Natural killer cell treated with Interleukin-12 subunit alpha and Interleukin-12 subunit beta and Interleukin-15 and Interleukin-18, amount 100 ng/mL, for 72 hours (primary cell): ENCODE measurements at regions not wholly inside any gene's neighbourhood (a gene's known extent, or its start where the extent isn't known, plus 50 kb on each side); places are given as distances from the start of the nearest gene placed in this dataset.
"Not testable (repeated sequence)": the region's sequence is repeated elsewhere in the genome, so short reads cannot be mapped to it uniquely, and the experiment has no call there.

Experiments used
- ATAC-seq, 2 donors: fragments of 150-1000 bp; cut with Tn5 transposase in 1 of 2; sonication (Bioruptor Pico), chemical (Tn5 transposase) in 1 of 2; 2 replicates each; pipeline ENCODE4 v1.10.0; 2021
- DNase-seq: peaks from one replicate; pipeline ENCODE4 v3.0.0; 2022; ENCODE audit warnings: low spot score
- H3K27ac Mint-ChIP-seq, 2 donors: 1 replicate in 1 of 2; 2 replicates in 1 of 2; pipeline ENCODE4 v1.8.0; 2022; ENCODE audit warnings: mixed read lengths in 2 of 2, mild to moderate bottlenecking in 1 of 2, moderate library complexity in 1 of 2
- H3K27me3 Mint-ChIP-seq, 2 donors: 1 replicate in 1 of 2; 2 replicates in 1 of 2; pipeline ENCODE4 v1.8.0; 2022; ENCODE audit warnings: mixed read lengths in 2 of 2
- H3K36me3 Mint-ChIP-seq: one replicate; pipeline ENCODE4 v1.8.0; 2022; ENCODE audit warnings: mixed read lengths
- H3K4me1 Mint-ChIP-seq, 2 donors: 1 replicate in 1 of 2; 2 replicates in 1 of 2; pipeline ENCODE4 v1.8.0; 2022; ENCODE audit warnings: low read depth in 2 of 2, mixed read lengths in 2 of 2, mild to moderate bottlenecking in 1 of 2
- H3K4me3 Mint-ChIP-seq: one replicate; pipeline ENCODE4 v1.8.0; 2022; ENCODE audit warnings: mixed read lengths
- H3K9me3 Mint-ChIP-seq: 2 replicates; pipeline ENCODE4 v1.8.0; 2022; ENCODE audit warnings: mixed read lengths

GRCh38 chr2:175777337-175777736 is 224.7 kb downstream of the LNPK start:
- not testable (repeated sequence) for H3K27ac Mint-ChIP-seq, H3K4me1 Mint-ChIP-seq, H3K4me3 Mint-ChIP-seq, ATAC-seq, H3K36me3 Mint-ChIP-seq, DNase-seq, H3K9me3 Mint-ChIP-seq
- H3K27me3 Mint-ChIP-seq = peaks cover 3 to 15% of the 10 kb centered on the region in 2 donors

- Mint-ChIP-seq H3K9me3 (peaks cover 3% of the 10 kb centered on the region), H3K36me3 (no peaks in the 10 kb centered on the region), H3K27me3 (peaks cover 2 to 6% of the 10 kb centered on the region in 2 donors), H3K4me1 (no peaks in the 10 kb centered on the region), H3K27ac (no peak overlapping the region), H3K4me3 (no peak overlapping the region)
- DNase-seq (no peak), ATAC-seq (no peak)
Observed at GRCh38 chr2:175769200-175769599, 232.9 kb downstream of the LNPK start.

DNA sequence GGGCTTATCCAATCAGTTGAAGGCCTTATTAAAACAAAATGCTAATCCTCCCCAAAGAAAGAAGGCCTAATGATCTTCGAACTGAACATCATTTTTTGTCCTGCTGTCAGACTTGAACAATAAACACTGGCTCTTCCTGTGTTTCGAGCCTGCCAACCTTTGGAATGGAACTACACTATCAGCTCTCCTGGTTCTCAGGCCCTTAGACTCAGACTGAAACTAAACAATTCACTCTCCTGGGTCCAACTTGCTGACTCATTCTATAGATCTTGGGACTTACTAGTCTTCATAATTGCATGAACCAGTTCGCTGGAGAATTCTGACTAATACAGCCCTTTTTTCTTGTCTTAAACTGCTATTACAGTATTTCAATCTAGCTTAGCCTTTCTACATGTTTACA is 235.2 kb downstream of the LNPK start:
- no peaks in the 10 kb centered on the region for H3K9me3 Mint-ChIP-seq
- H3K4me3 Mint-ChIP-seq = no peak overlapping the region
- H3K4me1 Mint-ChIP-seq = no peaks in the 10 kb centered on the region
- DNase-seq (no peak), ATAC-seq (no peak)
- no peaks in the 10 kb centered on the region for H3K27me3 Mint-ChIP-seq
- no peak overlapping the region for H3K27ac Mint-ChIP-seq
- H3K36me3 Mint-ChIP-seq = no peaks in the 10 kb centered on the region

DNA sequence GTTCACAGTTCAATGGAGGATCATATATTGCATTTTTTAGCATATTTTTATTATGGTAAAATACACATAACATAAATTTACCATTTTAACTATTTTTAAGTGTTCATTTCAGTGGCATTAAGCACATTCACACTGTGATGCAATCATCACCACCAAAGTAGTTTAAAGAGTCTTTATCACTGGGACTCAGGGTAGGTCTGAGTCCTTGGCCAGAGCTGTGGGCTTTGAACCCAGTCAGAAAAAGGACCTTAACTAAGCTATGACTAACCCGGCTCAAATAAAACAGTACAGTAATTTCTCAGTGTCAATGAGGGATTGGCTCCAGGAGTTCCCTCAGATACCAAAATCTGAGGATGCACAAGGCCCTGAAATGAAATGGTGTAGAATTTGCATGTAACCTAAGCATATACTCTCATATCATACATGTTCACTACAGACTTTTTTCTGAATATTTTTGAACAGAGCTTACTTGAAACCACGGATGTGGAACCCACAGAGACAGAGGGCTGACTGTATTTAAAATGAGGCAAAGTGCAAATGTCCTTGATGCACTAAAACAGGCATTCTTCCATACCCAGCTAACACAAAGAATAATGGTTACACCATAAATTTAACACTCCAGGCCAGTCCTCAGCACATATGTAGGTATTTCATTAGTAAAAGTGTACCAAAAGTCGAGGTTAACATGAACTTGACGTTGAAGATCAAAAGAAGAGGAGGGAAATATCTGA is 246.2 kb downstream of the LNPK start:
- DNase-seq = no peak
- ATAC-seq = no peak

DNA sequence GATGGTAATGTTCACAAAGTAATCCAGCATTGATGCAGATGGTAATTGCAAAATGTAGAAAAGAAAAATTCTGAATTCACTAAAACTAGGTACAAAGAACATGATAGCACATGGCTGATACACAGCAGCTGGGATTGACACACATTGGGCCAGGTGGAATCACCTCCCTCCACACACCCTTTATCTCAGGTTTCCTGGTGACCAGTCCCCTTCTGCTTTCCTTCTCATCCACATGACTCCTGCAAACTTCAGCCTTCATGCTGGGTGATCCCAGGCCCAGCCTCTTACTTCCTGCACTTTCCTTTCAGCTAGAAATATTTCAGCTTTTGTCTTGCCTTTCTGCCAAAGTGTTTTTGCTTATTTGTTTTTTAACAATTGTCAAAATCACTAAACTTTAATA is 246.9 kb downstream of the LNPK start:
- DNase-seq = no peak
- ATAC-seq = no peak
- Mint-ChIP-seq H3K4me1 (no peaks in the 10 kb centered on the region), H3K27ac (no peak overlapping the region), H3K9me3 (no peaks in the 10 kb centered on the region), H3K27me3 (peaks cover 7 to 30% of the 10 kb centered on the region in 2 donors), H3K4me3 (no peak overlapping the region), H3K36me3 (no peaks in the 10 kb centered on the region)

More for the DNA sequence above, 246.2 kb downstream of the LNPK start:
- no peak overlapping the region for H3K4me3 Mint-ChIP-seq
- no peaks in the 10 kb centered on the region for H3K36me3 Mint-ChIP-seq
- no peaks in the 10 kb centered on the region for H3K4me1 Mint-ChIP-seq
- peaks cover 7 to 30% of the 10 kb centered on the region in 2 donors for H3K27me3 Mint-ChIP-seq
- no peak overlapping the region for H3K27ac Mint-ChIP-seq
- H3K9me3 Mint-ChIP-seq = no peaks in the 10 kb centered on the region

GRCh38 chr2:175750195-175750594 is 251.9 kb downstream of the LNPK start:
- Mint-ChIP-seq H3K27me3 (peaks cover 2 to 24% of the 10 kb centered on the region in 2 donors), H3K9me3 (no peaks in the 10 kb centered on the region), H3K36me3 (no peaks in the 10 kb centered on the region), H3K4me1 (no peaks in the 10 kb centered on the region), H3K27ac (no peak overlapping the region), H3K4me3 (no peak overlapping the region)
- DNase-seq = no peak
- no peak for ATAC-seq

DNA sequence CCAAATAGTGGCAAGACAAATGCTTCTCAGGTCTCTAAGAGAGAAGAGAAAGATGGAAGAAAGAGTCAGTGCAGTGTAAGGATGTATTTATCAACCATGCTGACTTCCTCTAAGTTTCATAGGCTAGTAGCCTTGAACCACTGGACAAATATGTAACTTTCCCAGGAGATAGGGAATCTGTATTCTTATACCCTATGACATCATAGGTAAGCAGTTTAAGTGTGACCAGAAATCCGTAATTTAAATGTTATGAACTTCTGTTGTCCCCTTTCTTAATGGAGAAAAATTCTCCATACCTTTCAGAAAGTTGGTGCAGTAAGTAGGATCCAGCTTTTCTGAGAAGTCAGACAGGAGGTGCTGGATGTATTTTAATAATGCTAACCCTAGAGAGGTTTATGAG is 256.2 kb downstream of the LNPK start:
- Mint-ChIP-seq H3K4me3 (no peak overlapping the region), H3K27ac (no peak overlapping the region)

DNA sequence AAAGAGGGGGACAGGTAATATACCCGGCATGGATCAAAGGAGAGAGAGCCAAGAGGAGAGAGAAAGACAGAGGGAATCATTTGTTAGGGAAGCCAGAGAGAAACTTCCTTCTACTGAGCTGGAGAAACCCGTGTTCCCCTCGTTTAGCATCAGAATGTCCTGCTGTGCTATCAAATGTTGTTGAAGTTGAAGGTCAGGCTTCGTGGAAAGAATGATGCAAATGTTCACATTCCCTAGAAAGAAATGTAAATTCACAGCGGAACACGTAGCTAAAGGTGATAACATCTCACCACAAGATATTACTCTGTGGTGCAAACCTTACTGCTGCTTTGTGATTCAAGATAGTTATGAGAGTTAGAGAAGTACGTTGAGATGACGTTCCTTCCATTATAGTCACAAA is 258.1 kb downstream of the LNPK start:
- H3K36me3 Mint-ChIP-seq = no peaks in the 10 kb centered on the region
- no peaks in the 10 kb centered on the region for H3K9me3 Mint-ChIP-seq
- H3K27ac Mint-ChIP-seq = no peak overlapping the region
- H3K4me3 Mint-ChIP-seq = no peak overlapping the region
- H3K27me3 Mint-ChIP-seq = peaks cover 12 to 34% of the 10 kb centered on the region in 2 donors
- DNase-seq = no peak
- H3K4me1 Mint-ChIP-seq = no peaks in the 10 kb centered on the region
- ATAC-seq = no peak

More for the DNA sequence above, 256.2 kb downstream of the LNPK start:
- H3K27me3 Mint-ChIP-seq = peaks cover 9 to 23% of the 10 kb centered on the region in 2 donors
- no peaks in the 10 kb centered on the region for H3K9me3 Mint-ChIP-seq
- ATAC-seq (no peak), DNase-seq (no peak)
- H3K4me1 Mint-ChIP-seq = no peaks in the 10 kb centered on the region
- no peaks in the 10 kb centered on the region for H3K36me3 Mint-ChIP-seq

DNA sequence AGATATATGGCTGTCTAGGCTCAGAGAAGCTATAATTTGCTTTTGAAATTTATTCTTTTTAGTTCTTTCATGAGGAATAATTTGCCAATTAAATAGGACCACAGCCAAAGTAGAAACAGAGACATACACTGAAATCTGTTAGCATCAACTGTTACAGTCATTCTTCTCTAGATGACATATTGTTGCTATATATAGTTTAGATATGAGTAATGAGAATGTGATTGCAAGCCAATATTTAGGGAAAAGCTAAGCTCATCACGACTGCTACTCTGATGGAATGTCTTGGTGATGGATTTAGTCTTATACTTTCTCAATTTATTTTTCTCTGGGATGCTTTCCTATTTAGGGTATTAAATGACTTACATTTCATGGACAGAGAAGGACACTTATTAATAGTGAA is 259.1 kb downstream of the LNPK start:
- H3K4me1 Mint-ChIP-seq = no peaks in the 10 kb centered on the region
- H3K27me3 Mint-ChIP-seq = peaks cover 15 to 34% of the 10 kb centered on the region in 2 donors
- ATAC-seq = no peak
- H3K36me3 Mint-ChIP-seq = no peaks in the 10 kb centered on the region
- no peak for DNase-seq
- no peaks in the 10 kb centered on the region for H3K9me3 Mint-ChIP-seq
- H3K27ac Mint-ChIP-seq = no peak overlapping the region
- no peak overlapping the region for H3K4me3 Mint-ChIP-seq

GRCh38 chr2:175742367-175742766 is 259.7 kb downstream of the LNPK start:
- no peaks in the 10 kb centered on the region for H3K4me1 Mint-ChIP-seq
- DNase-seq = no peak

GRCh38 chr2:175741164-175741563 is 260.9 kb downstream of the LNPK start:
- H3K9me3 Mint-ChIP-seq = no peaks in the 10 kb centered on the region
- no peaks in the 10 kb centered on the region for H3K4me1 Mint-ChIP-seq
- no peak overlapping the region for H3K4me3 Mint-ChIP-seq
- no peak overlapping the region for H3K27ac Mint-ChIP-seq
- no peak for DNase-seq
- peaks cover 23 to 35% of the 10 kb centered on the region in 2 donors for H3K27me3 Mint-ChIP-seq
- H3K36me3 Mint-ChIP-seq = no peaks in the 10 kb centered on the region
- no peak for ATAC-seq

More at GRCh38 chr2:175742367-175742766, 259.7 kb downstream of the LNPK start:
- H3K27ac Mint-ChIP-seq = no peak overlapping the region
- H3K4me3 Mint-ChIP-seq = no peak overlapping the region
- H3K36me3 Mint-ChIP-seq = no peaks in the 10 kb centered on the region
- no peak for ATAC-seq
- H3K27me3 Mint-ChIP-seq = peaks cover 21 to 40% of the 10 kb centered on the region in 2 donors
- H3K9me3 Mint-ChIP-seq = no peaks in the 10 kb centered on the region

DNA sequence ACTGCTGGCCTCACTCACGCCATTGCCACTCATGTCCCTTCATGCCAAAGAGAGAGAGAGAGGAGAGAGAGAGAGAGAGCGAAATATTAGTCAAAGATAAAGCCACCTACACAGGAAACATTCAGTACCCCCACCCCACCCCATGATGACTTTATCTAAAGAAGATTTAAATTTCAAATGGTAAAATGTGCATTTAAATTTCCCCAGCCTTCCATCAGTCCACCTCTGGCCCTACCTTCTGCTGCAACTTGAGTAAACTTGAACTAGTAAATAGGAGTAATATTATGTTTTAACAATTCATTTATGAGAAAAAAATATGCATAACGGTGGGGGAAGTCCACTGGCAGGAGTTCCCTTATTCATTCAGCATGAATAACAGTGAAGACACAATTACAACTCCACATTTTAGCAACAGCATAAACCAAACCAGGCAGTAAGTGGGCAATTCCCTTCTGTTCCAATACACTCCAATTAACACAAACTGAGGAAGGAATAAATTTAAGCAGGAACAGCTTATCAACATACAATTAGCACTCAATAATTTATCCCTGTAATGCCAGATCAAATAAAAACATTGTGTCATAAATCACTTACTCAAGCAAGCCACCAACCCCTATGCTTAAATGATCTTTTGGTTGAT is 264.2 kb downstream of the LNPK start:
- no peak for ATAC-seq
- H3K4me3 Mint-ChIP-seq = no peak overlapping the region

DNA sequence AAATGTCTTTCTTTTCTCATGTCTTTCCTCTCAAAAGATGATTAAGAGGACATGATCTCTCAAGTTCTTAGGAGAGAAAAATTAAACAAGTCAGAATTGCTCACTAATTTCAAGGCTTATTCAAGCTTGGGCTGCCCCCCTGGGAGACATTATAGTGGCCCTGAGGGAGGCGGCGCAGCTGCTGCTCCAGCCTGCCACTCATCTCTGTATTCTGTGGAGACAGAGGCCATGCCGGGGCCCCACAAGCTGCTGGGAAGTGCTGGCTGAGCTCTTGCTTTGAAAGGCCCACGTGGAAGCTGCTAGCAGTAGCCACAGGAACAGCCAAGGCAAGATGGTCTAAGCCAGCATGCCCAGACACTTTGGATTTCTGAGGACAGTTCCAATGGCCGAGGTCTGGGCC is 267.4 kb downstream of the LNPK start:
- Mint-ChIP-seq H3K27me3 (peaks cover 10 to 18% of the 10 kb centered on the region in 2 donors), H3K4me1 (no peaks in the 10 kb centered on the region), H3K9me3 (no peaks in the 10 kb centered on the region), H3K36me3 (no peaks in the 10 kb centered on the region), H3K27ac (no peak overlapping the region), H3K4me3 (no peak overlapping the region)
- no peak for ATAC-seq
- DNase-seq = no peak

More for the DNA sequence above, 264.2 kb downstream of the LNPK start:
- Mint-ChIP-seq H3K27me3 (peaks cover 18 to 21% of the 10 kb centered on the region in 2 donors), H3K4me1 (no peaks in the 10 kb centered on the region), H3K36me3 (no peaks in the 10 kb centered on the region), H3K27ac (no peak overlapping the region), H3K9me3 (no peaks in the 10 kb centered on the region)
- DNase-seq = no peak

DNA sequence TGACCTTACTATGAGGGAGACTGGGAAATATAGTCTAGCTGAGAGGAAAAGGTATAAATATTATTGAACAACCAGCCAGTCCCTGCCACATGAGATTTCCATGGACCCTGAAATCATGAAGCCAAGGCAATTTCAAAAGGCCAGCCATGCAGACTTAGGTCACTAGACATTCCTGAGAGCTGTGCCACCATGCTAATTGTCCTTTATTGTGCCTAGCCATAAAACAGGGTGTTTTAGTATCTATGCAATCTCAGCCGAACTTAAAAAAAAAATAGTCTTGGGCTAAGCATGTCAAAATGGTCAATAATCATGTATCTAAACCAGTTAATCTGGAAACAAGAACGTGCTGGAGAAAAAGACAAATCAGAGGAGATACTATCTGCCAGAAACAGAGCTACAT is 269.5 kb downstream of the LNPK start:
- no peak overlapping the region for H3K4me3 Mint-ChIP-seq
- H3K27me3 Mint-ChIP-seq = peaks cover 8 to 11% of the 10 kb centered on the region in 2 donors
- no peak overlapping the region for H3K27ac Mint-ChIP-seq
- ATAC-seq (no peak), DNase-seq (no peak)
- no peaks in the 10 kb centered on the region for H3K4me1 Mint-ChIP-seq
- peaks cover 3% of the 10 kb centered on the region for H3K9me3 Mint-ChIP-seq
- no peaks in the 10 kb centered on the region for H3K36me3 Mint-ChIP-seq
